ENCODE measurements at regions not wholly inside any gene's neighbourhood (a gene's known extent, or its start where the extent isn't known, plus 50 kb on each side); places are given as distances from the start of the nearest gene placed in this dataset.

DNA sequence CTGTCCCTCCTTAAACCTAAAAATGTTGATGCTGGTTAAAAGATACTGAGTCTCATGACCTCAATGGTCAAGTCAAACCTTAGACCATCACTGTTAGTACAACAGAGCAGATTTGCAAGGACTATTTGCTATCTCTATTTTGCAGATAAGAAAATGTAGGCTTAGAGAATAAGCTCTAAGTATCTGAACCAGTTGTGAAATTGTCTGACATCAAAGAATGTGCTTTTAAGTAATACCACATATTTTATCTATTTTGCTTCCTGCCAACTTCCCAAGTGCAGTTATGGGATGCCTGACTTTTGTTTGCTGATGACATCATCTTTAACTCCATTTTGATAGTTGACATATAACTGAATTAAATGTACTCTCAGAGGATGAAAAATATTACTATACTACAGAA lies 83.6 kb upstream of the TMEM106B start:
- TF ChIP-seq EZH2phosphoT487 (IDR thresholded peaks at IDR 0.05; ENCODE audit: unreplicated experiment) (no peak), EZH2 (IDR thresholded peaks at IDR 0.05; ENCODE audit: low read depth, unreplicated experiment) (no peak), POLR2AphosphoS5 (IDR thresholded peaks at IDR 0.05; ENCODE audit: low read depth) (no peak), JUNB (IDR thresholded peaks at IDR 0.05; ENCODE audit: unreplicated experiment) (no peak), CREB1 (CRISPR knock-in tag; IDR thresholded peaks at IDR 0.05; ENCODE audit: low read depth) (no peak), STAT1 (IDR thresholded peaks at IDR 0.05; ENCODE audit: unreplicated experiment) (no peak), NANOG (IDR thresholded peaks at IDR 0.05; ENCODE audit: borderline replicate concordance) (no peak), ZNF114 (CRISPR knock-in tag; IDR thresholded peaks at IDR 0.05) (no peak), ZNF331 (CRISPR knock-in tag; IDR thresholded peaks at IDR 0.05; ENCODE audit: low read depth) (no peak)
- TF ChIP-seq, protein P1, sequence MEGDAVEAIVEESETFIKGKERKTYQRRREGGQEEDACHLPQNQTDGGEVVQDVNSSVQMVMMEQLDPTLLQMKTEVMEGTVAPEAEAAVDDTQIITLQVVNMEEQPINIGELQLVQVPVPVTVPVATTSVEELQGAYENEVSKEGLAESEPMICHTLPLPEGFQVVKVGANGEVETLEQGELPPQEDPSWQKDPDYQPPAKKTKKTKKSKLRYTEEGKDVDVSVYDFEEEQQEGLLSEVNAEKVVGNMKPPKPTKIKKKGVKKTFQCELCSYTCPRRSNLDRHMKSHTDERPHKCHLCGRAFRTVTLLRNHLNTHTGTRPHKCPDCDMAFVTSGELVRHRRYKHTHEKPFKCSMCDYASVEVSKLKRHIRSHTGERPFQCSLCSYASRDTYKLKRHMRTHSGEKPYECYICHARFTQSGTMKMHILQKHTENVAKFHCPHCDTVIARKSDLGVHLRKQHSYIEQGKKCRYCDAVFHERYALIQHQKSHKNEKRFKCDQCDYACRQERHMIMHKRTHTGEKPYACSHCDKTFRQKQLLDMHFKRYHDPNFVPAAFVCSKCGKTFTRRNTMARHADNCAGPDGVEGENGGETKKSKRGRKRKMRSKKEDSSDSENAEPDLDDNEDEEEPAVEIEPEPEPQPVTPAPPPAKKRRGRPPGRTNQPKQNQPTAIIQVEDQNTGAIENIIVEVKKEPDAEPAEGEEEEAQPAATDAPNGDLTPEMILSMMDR (conservative IDR thresholded peaks at IDR 0.05; ENCODE audit: low read depth in 2 of 2): no peak
- TF ChIP-seq, protein P2, sequence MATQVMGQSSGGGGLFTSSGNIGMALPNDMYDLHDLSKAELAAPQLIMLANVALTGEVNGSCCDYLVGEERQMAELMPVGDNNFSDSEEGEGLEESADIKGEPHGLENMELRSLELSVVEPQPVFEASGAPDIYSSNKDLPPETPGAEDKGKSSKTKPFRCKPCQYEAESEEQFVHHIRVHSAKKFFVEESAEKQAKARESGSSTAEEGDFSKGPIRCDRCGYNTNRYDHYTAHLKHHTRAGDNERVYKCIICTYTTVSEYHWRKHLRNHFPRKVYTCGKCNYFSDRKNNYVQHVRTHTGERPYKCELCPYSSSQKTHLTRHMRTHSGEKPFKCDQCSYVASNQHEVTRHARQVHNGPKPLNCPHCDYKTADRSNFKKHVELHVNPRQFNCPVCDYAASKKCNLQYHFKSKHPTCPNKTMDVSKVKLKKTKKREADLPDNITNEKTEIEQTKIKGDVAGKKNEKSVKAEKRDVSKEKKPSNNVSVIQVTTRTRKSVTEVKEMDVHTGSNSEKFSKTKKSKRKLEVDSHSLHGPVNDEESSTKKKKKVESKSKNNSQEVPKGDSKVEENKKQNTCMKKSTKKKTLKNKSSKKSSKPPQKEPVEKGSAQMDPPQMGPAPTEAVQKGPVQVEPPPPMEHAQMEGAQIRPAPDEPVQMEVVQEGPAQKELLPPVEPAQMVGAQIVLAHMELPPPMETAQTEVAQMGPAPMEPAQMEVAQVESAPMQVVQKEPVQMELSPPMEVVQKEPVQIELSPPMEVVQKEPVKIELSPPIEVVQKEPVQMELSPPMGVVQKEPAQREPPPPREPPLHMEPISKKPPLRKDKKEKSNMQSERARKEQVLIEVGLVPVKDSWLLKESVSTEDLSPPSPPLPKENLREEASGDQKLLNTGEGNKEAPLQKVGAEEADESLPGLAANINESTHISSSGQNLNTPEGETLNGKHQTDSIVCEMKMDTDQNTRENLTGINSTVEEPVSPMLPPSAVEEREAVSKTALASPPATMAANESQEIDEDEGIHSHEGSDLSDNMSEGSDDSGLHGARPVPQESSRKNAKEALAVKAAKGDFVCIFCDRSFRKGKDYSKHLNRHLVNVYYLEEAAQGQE (IDR thresholded peaks at IDR 0.05; ENCODE audit: unreplicated experiment): no peak
- TF ChIP-seq, protein P3, sequence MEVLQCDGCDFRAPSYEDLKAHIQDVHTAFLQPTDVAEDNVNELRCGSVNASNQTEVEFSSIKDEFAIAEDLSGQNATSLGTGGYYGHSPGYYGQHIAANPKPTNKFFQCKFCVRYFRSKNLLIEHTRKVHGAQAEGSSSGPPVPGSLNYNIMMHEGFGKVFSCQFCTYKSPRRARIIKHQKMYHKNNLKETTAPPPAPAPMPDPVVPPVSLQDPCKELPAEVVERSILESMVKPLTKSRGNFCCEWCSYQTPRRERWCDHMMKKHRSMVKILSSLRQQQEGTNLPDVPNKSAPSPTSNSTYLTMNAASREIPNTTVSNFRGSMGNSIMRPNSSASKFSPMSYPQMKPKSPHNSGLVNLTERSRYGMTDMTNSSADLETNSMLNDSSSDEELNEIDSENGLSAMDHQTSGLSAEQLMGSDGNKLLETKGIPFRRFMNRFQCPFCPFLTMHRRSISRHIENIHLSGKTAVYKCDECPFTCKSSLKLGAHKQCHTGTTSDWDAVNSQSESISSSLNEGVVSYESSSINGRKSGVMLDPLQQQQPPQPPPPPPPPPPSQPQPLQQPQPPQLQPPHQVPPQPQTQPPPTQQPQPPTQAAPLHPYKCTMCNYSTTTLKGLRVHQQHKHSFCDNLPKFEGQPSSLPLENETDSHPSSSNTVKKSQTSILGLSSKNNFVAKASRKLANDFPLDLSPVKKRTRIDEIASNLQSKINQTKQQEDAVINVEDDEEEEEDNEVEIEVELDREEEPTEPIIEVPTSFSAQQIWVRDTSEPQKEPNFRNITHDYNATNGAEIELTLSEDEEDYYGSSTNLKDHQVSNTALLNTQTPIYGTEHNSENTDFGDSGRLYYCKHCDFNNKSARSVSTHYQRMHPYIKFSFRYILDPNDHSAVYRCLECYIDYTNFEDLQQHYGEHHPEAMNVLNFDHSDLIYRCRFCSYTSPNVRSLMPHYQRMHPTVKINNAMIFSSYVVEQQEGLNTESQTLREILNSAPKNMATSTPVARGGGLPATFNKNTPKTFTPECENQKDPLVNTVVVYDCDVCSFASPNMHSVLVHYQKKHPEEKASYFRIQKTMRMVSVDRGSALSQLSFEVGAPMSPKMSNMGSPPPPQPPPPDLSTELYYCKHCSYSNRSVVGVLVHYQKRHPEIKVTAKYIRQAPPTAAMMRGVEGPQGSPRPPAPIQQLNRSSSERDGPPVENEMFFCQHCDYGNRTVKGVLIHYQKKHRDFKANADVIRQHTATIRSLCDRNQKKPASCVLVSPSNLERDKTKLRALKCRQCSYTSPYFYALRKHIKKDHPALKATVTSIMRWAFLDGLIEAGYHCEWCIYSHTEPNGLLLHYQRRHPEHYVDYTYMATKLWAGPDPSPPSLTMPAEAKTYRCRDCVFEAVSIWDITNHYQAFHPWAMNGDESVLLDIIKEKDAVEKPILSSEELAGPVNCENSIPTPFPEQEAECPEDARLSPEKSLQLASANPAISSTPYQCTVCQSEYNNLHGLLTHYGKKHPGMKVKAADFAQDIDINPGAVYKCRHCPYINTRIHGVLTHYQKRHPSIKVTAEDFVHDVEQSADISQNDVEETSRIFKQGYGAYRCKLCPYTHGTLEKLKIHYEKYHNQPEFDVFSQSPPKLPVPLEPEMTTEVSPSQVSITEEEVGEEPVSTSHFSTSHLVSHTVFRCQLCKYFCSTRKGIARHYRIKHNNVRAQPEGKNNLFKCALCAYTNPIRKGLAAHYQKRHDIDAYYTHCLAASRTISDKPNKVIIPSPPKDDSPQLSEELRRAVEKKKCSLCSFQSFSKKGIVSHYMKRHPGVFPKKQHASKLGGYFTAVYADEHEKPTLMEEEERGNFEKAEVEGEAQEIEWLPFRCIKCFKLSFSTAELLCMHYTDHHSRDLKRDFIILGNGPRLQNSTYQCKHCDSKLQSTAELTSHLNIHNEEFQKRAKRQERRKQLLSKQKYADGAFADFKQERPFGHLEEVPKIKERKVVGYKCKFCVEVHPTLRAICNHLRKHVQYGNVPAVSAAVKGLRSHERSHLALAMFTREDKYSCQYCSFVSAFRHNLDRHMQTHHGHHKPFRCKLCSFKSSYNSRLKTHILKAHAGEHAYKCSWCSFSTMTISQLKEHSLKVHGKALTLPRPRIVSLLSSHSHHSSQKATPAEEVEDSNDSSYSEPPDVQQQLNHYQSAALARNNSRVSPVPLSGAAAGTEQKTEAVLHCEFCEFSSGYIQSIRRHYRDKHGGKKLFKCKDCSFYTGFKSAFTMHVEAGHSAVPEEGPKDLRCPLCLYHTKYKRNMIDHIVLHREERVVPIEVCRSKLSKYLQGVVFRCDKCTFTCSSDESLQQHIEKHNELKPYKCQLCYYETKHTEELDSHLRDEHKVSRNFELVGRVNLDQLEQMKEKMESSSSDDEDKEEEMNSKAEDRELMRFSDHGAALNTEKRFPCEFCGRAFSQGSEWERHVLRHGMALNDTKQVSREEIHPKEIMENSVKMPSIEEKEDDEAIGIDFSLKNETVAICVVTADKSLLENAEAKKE (CRISPR knock-in tag; IDR thresholded peaks at IDR 0.05): no peak
- TF ChIP-seq, protein P4, sequence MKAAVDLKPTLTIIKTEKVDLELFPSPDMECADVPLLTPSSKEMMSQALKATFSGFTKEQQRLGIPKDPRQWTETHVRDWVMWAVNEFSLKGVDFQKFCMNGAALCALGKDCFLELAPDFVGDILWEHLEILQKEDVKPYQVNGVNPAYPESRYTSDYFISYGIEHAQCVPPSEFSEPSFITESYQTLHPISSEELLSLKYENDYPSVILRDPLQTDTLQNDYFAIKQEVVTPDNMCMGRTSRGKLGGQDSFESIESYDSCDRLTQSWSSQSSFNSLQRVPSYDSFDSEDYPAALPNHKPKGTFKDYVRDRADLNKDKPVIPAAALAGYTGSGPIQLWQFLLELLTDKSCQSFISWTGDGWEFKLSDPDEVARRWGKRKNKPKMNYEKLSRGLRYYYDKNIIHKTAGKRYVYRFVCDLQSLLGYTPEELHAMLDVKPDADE (IDR thresholded peaks at IDR 0.05): no peak
